Kidney epithelial cell (primary cell): ENCODE measurements at regions not wholly inside any gene's neighbourhood (a gene's known extent, or its start where the extent isn't known, plus 50 kb on each side); places are given as distances from the start of the nearest gene placed in this dataset.

Experiments
- DNase-seq: peaks from one replicate; pipeline ENCODE4 v3.0.0-alpha.2; 2010; ENCODE audit warnings: low read depth
- H3K27me3 ChIP-seq: 2 replicates; pipeline ENCODE4 v1.6.0; 2011; ENCODE audit warnings: low read length; ENCODE audit not compliant: control insufficient read depth, insufficient read depth
- H3K36me3 ChIP-seq: 2 replicates; pipeline ENCODE4 v1.5.1; 2011; ENCODE audit warnings: low read length; ENCODE audit not compliant: control insufficient read depth, insufficient read depth
- H3K4me3 ChIP-seq: 2 replicates; pipeline ENCODE4 v1.5.1; 2011; ENCODE audit warnings: low read depth, mild to moderate bottlenecking, control low read depth, low read length
- CTCF ChIP-seq: IDR thresholded peaks from 2 replicates; pipeline ENCODE4 v1.5.1; 2011; ENCODE audit warnings: mild to moderate bottlenecking, moderate library complexity, low read length, control low read depth, inconsistent platforms; ENCODE audit not compliant: insufficient read depth, poor library complexity, severe bottlenecking

GRCh38 chr5:86337667-86338460 lies 279.9 kb upstream of the COX7C start:
- TF ChIP-seq CTCF, result no peak
- DNase-seq, result no peak
- H3K4me3 ChIP-seq, result no peak overlapping the region
- no peaks in the 10 kb centered on the region for H3K36me3 ChIP-seq
- no peaks in the 10 kb centered on the region for H3K27me3 ChIP-seq

- TF ChIP-seq CTCF, result no peak
- Histone ChIP-seq H3K27me3 (no peaks in the 10 kb centered on the region), H3K4me3 (no peak overlapping the region)
Observed at GRCh38 chr5:86354664-86355063, 263.1 kb upstream of the COX7C start.

GRCh38 chr5:86360801-86361200 lies 256.9 kb upstream of the COX7C start:
- Histone ChIP-seq H3K36me3 (no peaks in the 10 kb centered on the region), H3K27me3 (no peaks in the 10 kb centered on the region), H3K4me3 (no peak overlapping the region)
- no peak for DNase-seq
- no peak for TF ChIP-seq CTCF

More at GRCh38 chr5:86354664-86355063, 263.1 kb upstream of the COX7C start:
- H3K36me3 ChIP-seq, result no peaks in the 10 kb centered on the region
- DNase-seq, result no peak

GRCh38 chr5:86371061-86371460 lies 246.7 kb upstream of the COX7C start:
- H3K4me3 ChIP-seq, result no peak overlapping the region
- TF ChIP-seq CTCF, result no peak
- no peaks in the 10 kb centered on the region for H3K36me3 ChIP-seq
- no peak for DNase-seq
- no peaks in the 10 kb centered on the region for H3K27me3 ChIP-seq

- no peaks in the 10 kb centered on the region for H3K36me3 ChIP-seq
- no peak for TF ChIP-seq CTCF
- no peaks in the 10 kb centered on the region for H3K27me3 ChIP-seq
- no peak overlapping the region for H3K4me3 ChIP-seq
- no peak for DNase-seq
Observed at GRCh38 chr5:86374611-86375010, 243.1 kb upstream of the COX7C start.

- no peak overlapping the region for H3K4me3 ChIP-seq
- DNase-seq, result no peak
- no peak for TF ChIP-seq CTCF
- H3K27me3 ChIP-seq, result no peaks in the 10 kb centered on the region
- H3K36me3 ChIP-seq, result no peaks in the 10 kb centered on the region
Observed at GRCh38 chr5:86376214-86376613, 241.5 kb upstream of the COX7C start.
